Neural progenitor cell (in vitro differentiated cells): ENCODE measurements at regions not wholly inside any gene's neighbourhood (a gene's known extent, or its start where the extent isn't known, plus 50 kb on each side); places are given as distances from the start of the nearest gene placed in this dataset.

ENCODE experiments used
- DNase-seq: peaks from one replicate; pipeline ENCODE4 v3.0.0-alpha.2; 2016; ENCODE audit warnings: low spot score
- H2AFZ ChIP-seq: fragments of 200-600 bp; sonication (generic); replicated peaks from 2 replicates; pipeline ENCODE4 v1.6.1; 2016; ENCODE audit warnings: antibody characterized with exemption
- H3F3A ChIP-seq: fragments of 200-600 bp; sonication (generic); 2 replicates; pipeline ENCODE4 v1.6.1; 2016; ENCODE audit warnings: antibody characterized with exemption, low read depth
- H3K27ac ChIP-seq: fragments of 200-600 bp; sonication (generic); 2 replicates; pipeline ENCODE4 v1.5.1; 2016; ENCODE audit warnings: mild to moderate bottlenecking
- H3K27me3 ChIP-seq: fragments of 200-600 bp; sonication (generic); 2 replicates; pipeline ENCODE4 v1.6.1; 2016; ENCODE audit warnings: mild to moderate bottlenecking, moderate library complexity
- H3K36me3 ChIP-seq: fragments of 200-600 bp; sonication (generic); 2 replicates; pipeline ENCODE4 v1.5.1; 2016
- H3K4me1 ChIP-seq: fragments of 200-600 bp; sonication (generic); 2 replicates; pipeline ENCODE4 v1.6.1; 2016; ENCODE audit warnings: mixed run types
- H3K4me2 ChIP-seq: fragments of 200-600 bp; sonication (generic); 2 replicates; pipeline ENCODE4 v1.6.1; 2016
- H3K4me3 ChIP-seq: fragments of 200-600 bp; sonication (generic); 2 replicates; pipeline ENCODE4 v1.5.1; 2016
- H3K79me2 ChIP-seq: fragments of 200-600 bp; sonication (generic); 2 replicates; pipeline ENCODE4 v1.6.1; 2016; ENCODE audit warnings: low read depth
- H3K9ac ChIP-seq: fragments of 200-600 bp; sonication (generic); 2 replicates; pipeline ENCODE4 v1.6.1; 2016
- H3K9me3 ChIP-seq: fragments of 200-600 bp; sonication (generic); 2 replicates; pipeline ENCODE4 v1.5.1; 2016; ENCODE audit warnings: low read depth
- H4K20me1 ChIP-seq: fragments of 200-600 bp; sonication (generic); 2 replicates; pipeline ENCODE4 v1.6.1; 2016; ENCODE audit warnings: low read depth
- H3K27ac Mint-ChIP-seq: 3 replicates; pipeline ENCODE4 v1.8.0; 2021; ENCODE audit warnings: mixed read lengths
- H3K27me3 Mint-ChIP-seq: 2 replicates; pipeline ENCODE4 v1.8.0; 2022; ENCODE audit warnings: low read depth, mild to moderate bottlenecking, inconsistent platforms, moderate library complexity, mixed read lengths; ENCODE audit not compliant: insufficient read depth
- H3K36me3 Mint-ChIP-seq: 3 replicates; pipeline ENCODE4 v1.8.0; 2021; ENCODE audit warnings: mixed read lengths
- H3K4me1 Mint-ChIP-seq: 3 replicates; pipeline ENCODE4 v1.8.0; 2021; ENCODE audit warnings: mixed read lengths
- H3K4me3 Mint-ChIP-seq: 3 replicates; pipeline ENCODE4 v1.8.0; 2021; ENCODE audit warnings: mild to moderate bottlenecking, moderate library complexity, mixed read lengths
- H3K9me3 Mint-ChIP-seq: 3 replicates; pipeline ENCODE4 v1.8.0; 2020; ENCODE audit warnings: mixed read lengths
- EZH2 ChIP-seq: fragments of 200-600 bp; sonication (generic); IDR thresholded peaks from 2 replicates; pipeline ENCODE4 v1.6.1; 2017; ENCODE audit warnings: antibody characterized with exemption, mild to moderate bottlenecking, moderate library complexity
- EZH2phosphoT487 ChIP-seq: fragments of 200-600 bp; sonication (generic); IDR thresholded peaks from 2 replicates; pipeline ENCODE4 v1.6.1; 2017; ENCODE audit warnings: antibody characterized with exemption
- TF ChIP-seq, protein P1 (sequence below): fragments of 200-600 bp; sonication (generic); IDR thresholded peaks from 2 replicates; pipeline ENCODE4 v1.5.1; 2017; ENCODE audit warnings: antibody characterized with exemption, mild to moderate bottlenecking

- Mint-ChIP-seq H3K27ac (no peak overlapping the region), H3K27me3 (no peaks in the 10 kb centered on the region), H3K36me3 (no peaks in the 10 kb centered on the region), H3K4me1 (no peaks in the 10 kb centered on the region), H3K9me3 (peaks cover 5% of the 10 kb centered on the region), H3K4me3 (no peak overlapping the region)
- H3F3A ChIP-seq = no peaks in the 10 kb centered on the region
- no peak overlapping the region for H3K9ac ChIP-seq
- no peaks in the 10 kb centered on the region for H3K4me1 ChIP-seq
- H3K4me2 ChIP-seq = no peak overlapping the region
- no peak overlapping the region for H3K27ac ChIP-seq
- no peaks in the 10 kb centered on the region for H3K79me2 ChIP-seq
- no peaks in the 10 kb centered on the region for H3K27me3 ChIP-seq
- H3K36me3 ChIP-seq = no peaks in the 10 kb centered on the region
- no peaks in the 10 kb centered on the region for H3K9me3 ChIP-seq
- no peak for TF ChIP-seq EZH2
- TF ChIP-seq, protein P1, sequence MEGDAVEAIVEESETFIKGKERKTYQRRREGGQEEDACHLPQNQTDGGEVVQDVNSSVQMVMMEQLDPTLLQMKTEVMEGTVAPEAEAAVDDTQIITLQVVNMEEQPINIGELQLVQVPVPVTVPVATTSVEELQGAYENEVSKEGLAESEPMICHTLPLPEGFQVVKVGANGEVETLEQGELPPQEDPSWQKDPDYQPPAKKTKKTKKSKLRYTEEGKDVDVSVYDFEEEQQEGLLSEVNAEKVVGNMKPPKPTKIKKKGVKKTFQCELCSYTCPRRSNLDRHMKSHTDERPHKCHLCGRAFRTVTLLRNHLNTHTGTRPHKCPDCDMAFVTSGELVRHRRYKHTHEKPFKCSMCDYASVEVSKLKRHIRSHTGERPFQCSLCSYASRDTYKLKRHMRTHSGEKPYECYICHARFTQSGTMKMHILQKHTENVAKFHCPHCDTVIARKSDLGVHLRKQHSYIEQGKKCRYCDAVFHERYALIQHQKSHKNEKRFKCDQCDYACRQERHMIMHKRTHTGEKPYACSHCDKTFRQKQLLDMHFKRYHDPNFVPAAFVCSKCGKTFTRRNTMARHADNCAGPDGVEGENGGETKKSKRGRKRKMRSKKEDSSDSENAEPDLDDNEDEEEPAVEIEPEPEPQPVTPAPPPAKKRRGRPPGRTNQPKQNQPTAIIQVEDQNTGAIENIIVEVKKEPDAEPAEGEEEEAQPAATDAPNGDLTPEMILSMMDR = no peak
- no peaks in the 10 kb centered on the region for H4K20me1 ChIP-seq
- no peak overlapping the region for H2AFZ ChIP-seq
- no peak overlapping the region for H3K4me3 ChIP-seq
- DNase-seq = no peak
These were observed 84.1 kb upstream of the H2AZ1 start for GRCh38 chr4:100034023-100034664.

GRCh38 chr4:100026066-100026465 is 76.0 kb upstream of the H2AZ1 start:
- H3K4me1 Mint-ChIP-seq = peaks cover 10% of the 10 kb centered on the region
- H3K4me1 ChIP-seq = peaks cover 13% of the 10 kb centered on the region
- H3K9me3 Mint-ChIP-seq = no peaks in the 10 kb centered on the region
- no peak overlapping the region for H3K4me2 ChIP-seq
- TF ChIP-seq EZH2phosphoT487 = no peak
- TF ChIP-seq, protein P1 = no peak
- TF ChIP-seq EZH2 = no peak
- H3K27ac ChIP-seq = no peak overlapping the region
- peaks cover 2% of the 10 kb centered on the region for H3K36me3 Mint-ChIP-seq
- H3K27me3 Mint-ChIP-seq = peaks cover 3% of the 10 kb centered on the region
- no peak overlapping the region for H2AFZ ChIP-seq
- no peaks in the 10 kb centered on the region for H3K9me3 ChIP-seq
- DNase-seq = no peak
- no peaks in the 10 kb centered on the region for H3K79me2 ChIP-seq
- H3K27me3 ChIP-seq = no peaks in the 10 kb centered on the region
- no peak overlapping the region for H3K4me3 ChIP-seq
- no peak overlapping the region for H3K27ac Mint-ChIP-seq
- no peaks in the 10 kb centered on the region for H3F3A ChIP-seq
- H4K20me1 ChIP-seq = no peaks in the 10 kb centered on the region
- no peak overlapping the region for H3K9ac ChIP-seq
- no peaks in the 10 kb centered on the region for H3K36me3 ChIP-seq
- no peak overlapping the region for H3K4me3 Mint-ChIP-seq

- peaks cover 13% of the 10 kb centered on the region for H3K4me1 ChIP-seq
- TF ChIP-seq, protein P1 = no peak
- TF ChIP-seq EZH2 (no peak), EZH2phosphoT487 (no peak)
- no peak overlapping the region for H3K27ac Mint-ChIP-seq
- no peak overlapping the region for H3K4me2 ChIP-seq
- no peak overlapping the region for H2AFZ ChIP-seq
- no peak overlapping the region for H3K4me3 ChIP-seq
- H3K27ac ChIP-seq = no peak overlapping the region
- peaks cover 4% of the 10 kb centered on the region for H3K9me3 Mint-ChIP-seq
- DNase-seq = no peak
- H4K20me1 ChIP-seq = no peaks in the 10 kb centered on the region
- H3K4me3 Mint-ChIP-seq = no peak overlapping the region
- no peaks in the 10 kb centered on the region for H3K36me3 ChIP-seq
- peaks cover 4% of the 10 kb centered on the region for H3K9me3 ChIP-seq
- peaks cover 5% of the 10 kb centered on the region for H3K27me3 Mint-ChIP-seq
- H3K9ac ChIP-seq = no peak overlapping the region
- peaks cover 2% of the 10 kb centered on the region for H3K36me3 Mint-ChIP-seq
- no peaks in the 10 kb centered on the region for H3K79me2 ChIP-seq
- H3F3A ChIP-seq = no peaks in the 10 kb centered on the region
- no peaks in the 10 kb centered on the region for H3K27me3 ChIP-seq
- H3K4me1 Mint-ChIP-seq = peaks cover 10% of the 10 kb centered on the region
These were observed 73.7 kb upstream of the H2AZ1 start for GRCh38 chr4:100023800-100024199.
